T-helper 1 cell treated with Interleukin-12 subunit alpha and Interleukin-12 subunit beta and Interleukin-4 antibody, amounts not matched to agents 30 μg/mL and 1 μg/mL, for 36 hours (primary cell): ENCODE measurements at regions not wholly inside any gene's neighbourhood (a gene's known extent, or its start where the extent isn't known, plus 50 kb on each side); places are given as distances from the start of the nearest gene placed in this dataset.

Experiments
- H3K27ac Mint-ChIP-seq: one replicate; pipeline ENCODE4 v1.8.0; 2021; ENCODE audit warnings: mild to moderate bottlenecking, mixed read lengths
- H3K27me3 Mint-ChIP-seq: one replicate; pipeline ENCODE4 v1.8.0; 2021; ENCODE audit warnings: low read depth, mixed read lengths
- H3K36me3 Mint-ChIP-seq: one replicate; pipeline ENCODE4 v1.8.0; 2021; ENCODE audit warnings: low read depth, mixed read lengths
- H3K4me1 Mint-ChIP-seq: one replicate; pipeline ENCODE4 v1.8.0; 2021; ENCODE audit warnings: low read depth, mixed read lengths
- H3K4me3 Mint-ChIP-seq: one replicate; pipeline ENCODE4 v1.8.0; 2021; ENCODE audit warnings: mild to moderate bottlenecking, moderate library complexity, mixed read lengths
- H3K9me3 Mint-ChIP-seq: one replicate; pipeline ENCODE4 v1.8.0; 2021; ENCODE audit warnings: mixed read lengths

DNA sequence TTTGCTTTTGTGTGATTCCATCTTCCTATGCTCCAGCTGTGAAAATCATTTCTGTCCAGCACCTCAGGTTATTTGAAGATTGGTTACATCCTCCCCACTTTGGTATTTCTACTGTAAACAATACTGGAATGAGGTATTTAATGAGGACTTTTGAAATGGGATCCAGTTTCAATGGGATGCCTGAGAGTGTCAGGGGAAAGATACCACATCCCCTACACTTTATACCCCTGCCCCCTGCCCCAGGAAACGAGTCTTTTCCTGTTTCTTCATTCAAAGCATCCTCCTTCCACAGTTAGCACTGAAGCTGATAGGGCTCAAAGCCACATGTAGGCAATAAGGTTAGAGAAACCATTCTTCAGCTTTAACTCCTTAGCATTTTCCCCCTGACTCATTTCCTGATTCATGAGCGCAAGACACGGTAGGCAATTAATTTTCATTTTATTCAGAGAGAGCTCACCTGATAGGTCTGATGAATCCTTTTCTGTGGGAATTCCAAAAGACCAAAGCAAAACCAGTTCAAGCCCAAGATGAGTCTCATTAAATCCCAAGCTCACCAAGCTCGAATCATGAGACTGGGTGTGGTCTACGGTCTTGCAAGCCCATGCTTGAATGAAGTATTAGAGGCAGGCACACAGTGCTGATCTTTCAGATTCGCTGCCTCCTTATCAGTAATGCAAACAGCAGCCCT is 143.6 kb upstream of the CRY1 start:
- no peaks in the 10 kb centered on the region for H3K36me3 Mint-ChIP-seq
- no peak overlapping the region for H3K27ac Mint-ChIP-seq
- no peaks in the 10 kb centered on the region for H3K9me3 Mint-ChIP-seq
- peaks cover 7% of the 10 kb centered on the region for H3K27me3 Mint-ChIP-seq
- no peak overlapping the region for H3K4me3 Mint-ChIP-seq
- peaks cover 10% of the 10 kb centered on the region for H3K4me1 Mint-ChIP-seq

DNA sequence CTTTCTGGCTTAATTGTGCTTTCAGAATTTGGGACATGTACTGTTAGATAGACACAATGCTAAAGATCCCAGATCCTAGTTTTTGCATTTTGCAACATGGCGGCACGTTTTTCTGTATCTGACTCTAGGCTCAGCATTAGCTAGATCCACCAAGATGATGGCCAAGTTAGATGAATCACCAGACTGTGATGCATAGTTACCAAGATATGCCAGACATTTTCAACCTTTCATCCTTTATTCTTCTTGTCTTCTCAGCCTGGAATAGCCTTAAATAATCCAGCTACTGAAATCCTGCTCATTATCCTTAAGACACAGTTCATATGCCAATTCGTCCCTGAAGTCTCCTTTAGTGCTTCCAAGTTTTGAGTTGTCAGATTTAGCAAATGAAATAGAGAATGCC is 144.9 kb upstream of the CRY1 start:
- Mint-ChIP-seq H3K4me3 (no peak overlapping the region), H3K9me3 (no peaks in the 10 kb centered on the region), H3K27me3 (peaks cover 9% of the 10 kb centered on the region), H3K27ac (no peak overlapping the region), H3K4me1 (peaks cover 10% of the 10 kb centered on the region), H3K36me3 (no peaks in the 10 kb centered on the region)

DNA sequence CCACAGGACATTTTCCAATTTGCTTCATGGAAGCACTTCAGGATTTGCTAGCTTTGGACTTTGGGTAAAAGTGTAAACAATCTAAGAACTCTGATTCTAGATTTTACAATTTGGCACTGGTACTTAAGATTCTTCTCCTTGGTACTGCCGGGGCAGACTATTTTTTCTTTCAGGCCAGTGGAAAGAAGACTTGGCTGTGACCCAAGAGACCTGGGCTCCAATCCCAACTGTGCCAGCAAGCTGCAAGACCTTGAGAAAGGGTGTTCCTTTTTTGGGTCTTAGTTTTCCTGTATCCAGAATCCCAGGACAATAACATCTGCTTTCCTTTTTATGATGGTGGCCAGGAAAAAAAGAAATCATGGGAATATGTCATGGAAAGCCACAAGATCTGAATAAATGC is 148.1 kb upstream of the CRY1 start:
- H3K36me3 Mint-ChIP-seq: no peaks in the 10 kb centered on the region
- no peaks in the 10 kb centered on the region for H3K9me3 Mint-ChIP-seq
- H3K4me1 Mint-ChIP-seq: peaks cover 7% of the 10 kb centered on the region
- peaks cover 20% of the 10 kb centered on the region for H3K27me3 Mint-ChIP-seq
- no peak overlapping the region for H3K4me3 Mint-ChIP-seq
- no peak overlapping the region for H3K27ac Mint-ChIP-seq

DNA sequence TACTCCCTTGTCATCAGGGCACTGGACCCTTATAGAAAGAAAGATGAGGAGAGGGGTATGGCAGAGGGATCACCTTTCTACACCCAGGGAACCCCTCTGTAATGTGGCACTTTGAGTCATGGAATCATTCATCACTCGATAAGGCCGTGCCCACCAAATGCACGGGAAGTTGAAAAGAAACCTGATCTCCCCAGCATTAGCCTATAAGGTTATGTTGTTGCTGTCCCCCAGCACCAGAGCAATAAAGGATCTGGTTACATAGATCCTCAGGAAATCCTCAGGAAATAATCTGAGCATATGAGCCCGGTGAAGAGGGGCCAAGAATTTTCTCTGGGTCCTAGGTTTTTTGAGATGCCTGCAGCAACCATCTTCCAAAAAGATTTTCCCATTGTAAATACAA is 148.8 kb upstream of the CRY1 start:
- no peak overlapping the region for H3K4me3 Mint-ChIP-seq
- H3K9me3 Mint-ChIP-seq: no peaks in the 10 kb centered on the region
- H3K27ac Mint-ChIP-seq: no peak overlapping the region
- H3K27me3 Mint-ChIP-seq: peaks cover 20% of the 10 kb centered on the region
- peaks cover 3% of the 10 kb centered on the region for H3K4me1 Mint-ChIP-seq
- no peaks in the 10 kb centered on the region for H3K36me3 Mint-ChIP-seq

DNA sequence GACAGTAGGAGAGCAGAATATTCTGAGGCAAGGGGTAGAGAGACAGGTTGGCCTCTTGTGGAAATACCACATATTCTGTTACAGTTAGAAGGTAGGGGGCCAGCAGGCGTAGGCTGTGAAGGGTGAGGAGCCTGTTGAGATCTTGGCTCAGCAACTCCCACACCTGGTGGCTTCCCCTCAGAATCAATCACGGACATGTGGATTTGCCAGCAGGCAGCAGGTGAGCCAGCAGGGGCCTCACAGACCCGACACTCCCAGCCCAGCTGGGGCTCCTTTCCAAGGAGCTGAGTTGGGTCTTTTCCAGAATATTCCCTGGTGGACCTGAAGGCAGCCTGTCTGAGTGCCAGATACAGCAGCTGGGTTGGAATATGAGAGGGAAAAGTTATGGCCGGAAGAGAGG is 150.0 kb upstream of the CRY1 start:
- no peaks in the 10 kb centered on the region for H3K9me3 Mint-ChIP-seq
- H3K27me3 Mint-ChIP-seq: peaks cover 20% of the 10 kb centered on the region
- no peaks in the 10 kb centered on the region for H3K4me1 Mint-ChIP-seq
- no peaks in the 10 kb centered on the region for H3K36me3 Mint-ChIP-seq
- H3K27ac Mint-ChIP-seq: no peak overlapping the region
- no peak overlapping the region for H3K4me3 Mint-ChIP-seq

DNA sequence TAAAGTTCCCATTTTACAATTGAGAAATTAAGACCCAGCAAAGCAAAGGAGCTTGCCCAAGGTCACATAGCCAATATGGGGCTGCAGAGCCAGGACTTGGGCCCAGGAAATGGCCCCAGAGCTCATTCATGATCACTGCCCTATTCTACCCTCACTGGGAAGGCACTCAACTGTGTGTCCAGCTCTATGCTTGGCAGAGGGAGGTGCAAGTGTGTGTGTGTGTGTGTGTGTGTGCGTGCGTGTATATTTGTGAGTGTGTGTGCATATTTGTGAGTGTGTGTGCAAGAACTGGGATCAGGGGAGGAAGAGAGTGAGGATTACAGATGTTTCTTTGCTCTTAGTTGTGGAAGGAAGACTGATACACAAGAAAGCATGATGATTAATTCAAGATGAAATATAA is 151.2 kb upstream of the CRY1 start:
- H3K27me3 Mint-ChIP-seq: peaks cover 19% of the 10 kb centered on the region
- H3K4me1 Mint-ChIP-seq: no peaks in the 10 kb centered on the region
- no peaks in the 10 kb centered on the region for H3K9me3 Mint-ChIP-seq
- no peak overlapping the region for H3K27ac Mint-ChIP-seq
- H3K4me3 Mint-ChIP-seq: no peak overlapping the region
- no peaks in the 10 kb centered on the region for H3K36me3 Mint-ChIP-seq

DNA sequence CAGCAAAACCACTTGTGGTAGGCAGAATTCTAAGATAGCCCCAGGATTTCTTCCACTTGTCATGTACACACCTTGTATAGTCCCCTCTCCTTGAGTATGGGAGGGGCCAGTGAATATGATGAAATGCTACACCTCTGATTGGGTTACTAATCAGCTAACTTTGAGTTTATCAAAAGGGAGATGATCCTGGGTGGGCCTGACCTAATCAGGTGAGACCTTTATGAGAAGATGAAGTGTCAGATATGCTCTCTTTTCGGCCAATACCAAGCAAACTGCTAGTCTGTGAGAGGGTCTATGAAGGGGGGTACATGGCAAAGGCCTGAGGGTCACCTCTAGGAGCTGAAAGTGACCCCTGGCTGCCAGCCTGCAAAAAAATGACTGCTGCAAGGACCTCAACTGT is 154.3 kb upstream of the CRY1 start:
- Mint-ChIP-seq H3K27me3 (peaks cover 14% of the 10 kb centered on the region), H3K4me1 (no peaks in the 10 kb centered on the region), H3K27ac (no peak overlapping the region), H3K9me3 (no peaks in the 10 kb centered on the region), H3K36me3 (no peaks in the 10 kb centered on the region), H3K4me3 (no peak overlapping the region)

DNA sequence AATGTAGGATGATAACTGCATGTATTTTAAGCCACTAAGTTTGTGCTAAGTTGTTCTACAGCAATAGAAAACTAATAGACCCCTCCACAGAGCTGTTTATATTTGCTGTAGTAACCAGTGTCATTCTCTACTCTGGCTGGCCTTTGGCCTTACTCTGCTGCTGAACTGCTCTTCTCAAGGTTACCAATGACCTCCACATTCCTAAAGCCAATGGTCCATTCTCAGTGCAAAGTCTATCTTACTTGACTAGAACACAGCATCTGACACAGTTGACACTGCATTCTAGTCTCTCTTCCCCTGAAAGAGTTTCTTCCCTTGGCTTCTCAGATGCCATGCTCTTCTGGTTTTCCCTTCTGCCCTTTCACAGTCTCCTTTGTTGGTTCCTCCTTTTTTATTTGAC is 154.8 kb upstream of the CRY1 start:
- no peak overlapping the region for H3K4me3 Mint-ChIP-seq
- H3K4me1 Mint-ChIP-seq: no peaks in the 10 kb centered on the region
- peaks cover 14% of the 10 kb centered on the region for H3K27me3 Mint-ChIP-seq
- H3K9me3 Mint-ChIP-seq: no peaks in the 10 kb centered on the region
- H3K36me3 Mint-ChIP-seq: no peaks in the 10 kb centered on the region
- H3K27ac Mint-ChIP-seq: no peak overlapping the region

DNA sequence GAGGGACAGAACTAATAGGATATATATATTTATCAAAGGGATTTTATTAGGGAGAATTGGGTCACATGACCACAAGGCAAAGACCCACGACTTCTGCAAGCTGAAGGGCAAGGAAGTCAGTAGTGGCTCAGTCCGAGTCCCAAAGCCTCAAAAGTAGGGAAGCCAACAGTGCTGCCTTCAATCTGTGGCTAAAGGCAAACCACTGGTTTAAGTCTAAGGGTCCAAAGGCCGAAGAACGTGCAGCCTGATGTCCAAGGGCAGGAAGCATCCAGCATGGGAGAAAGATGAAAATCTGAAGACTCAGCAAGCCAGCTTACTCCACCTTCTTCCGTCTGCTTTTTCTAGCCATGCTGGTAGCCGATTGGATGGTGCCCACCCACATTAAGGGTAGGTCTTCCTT is 157.9 kb upstream of the CRY1 start:
- Mint-ChIP-seq H3K36me3 (no peaks in the 10 kb centered on the region), H3K9me3 (no peaks in the 10 kb centered on the region), H3K4me3 (no peak overlapping the region), H3K27ac (no peak overlapping the region), H3K27me3 (peaks cover 7% of the 10 kb centered on the region), H3K4me1 (no peaks in the 10 kb centered on the region)

DNA sequence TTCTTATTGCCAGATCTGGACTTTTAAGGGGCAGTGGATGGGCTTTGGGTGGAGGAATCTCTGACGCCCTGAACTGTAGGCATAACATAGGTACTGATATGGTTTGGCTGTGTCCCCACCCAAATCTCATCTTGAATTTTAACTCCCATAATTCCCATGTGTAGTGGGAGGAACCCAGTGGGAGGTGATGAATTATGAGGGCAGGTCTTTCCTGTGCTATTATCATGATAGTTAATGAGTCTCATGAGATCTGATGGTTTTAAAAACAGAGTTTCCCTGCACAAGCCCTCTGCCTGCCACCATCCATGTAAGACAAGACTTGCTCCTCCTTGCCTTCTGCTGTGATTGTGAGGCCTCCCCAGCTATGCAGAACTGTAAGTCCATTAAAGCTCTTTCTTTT is 160.0 kb upstream of the CRY1 start:
- no peak overlapping the region for H3K4me3 Mint-ChIP-seq
- no peaks in the 10 kb centered on the region for H3K4me1 Mint-ChIP-seq
- H3K36me3 Mint-ChIP-seq: no peaks in the 10 kb centered on the region
- H3K27ac Mint-ChIP-seq: no peak overlapping the region
- H3K27me3 Mint-ChIP-seq: peaks cover 11% of the 10 kb centered on the region
- H3K9me3 Mint-ChIP-seq: no peaks in the 10 kb centered on the region

DNA sequence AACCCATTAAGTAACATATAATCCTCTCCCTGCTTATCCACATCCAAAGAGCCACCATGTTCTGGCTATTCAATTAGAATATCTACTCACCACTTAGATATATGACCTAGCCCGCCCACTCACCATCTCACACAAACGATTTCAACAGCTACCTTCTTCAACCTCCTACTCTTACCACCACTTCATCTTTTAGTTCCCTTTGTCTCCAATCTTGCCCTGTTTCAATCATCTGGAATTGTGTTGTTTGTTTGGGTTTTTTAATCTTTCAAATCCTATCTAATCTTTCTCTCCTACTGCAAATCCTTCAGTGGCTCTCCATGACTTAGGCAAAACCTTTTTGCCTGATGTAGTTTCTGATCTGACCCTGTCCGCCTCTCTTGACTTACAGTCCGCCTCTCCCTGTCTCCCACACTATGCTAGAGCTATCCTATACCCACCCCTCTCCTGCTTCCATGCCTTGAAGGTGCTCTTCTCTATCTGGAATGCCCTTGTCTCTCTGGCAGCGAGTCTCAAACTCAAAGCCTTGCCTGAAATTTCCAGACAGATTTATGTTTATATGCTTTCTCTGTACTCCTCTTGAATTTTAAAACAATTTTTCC is 161.0 kb upstream of the CRY1 start:
- H3K4me1 Mint-ChIP-seq: no peaks in the 10 kb centered on the region

DNA sequence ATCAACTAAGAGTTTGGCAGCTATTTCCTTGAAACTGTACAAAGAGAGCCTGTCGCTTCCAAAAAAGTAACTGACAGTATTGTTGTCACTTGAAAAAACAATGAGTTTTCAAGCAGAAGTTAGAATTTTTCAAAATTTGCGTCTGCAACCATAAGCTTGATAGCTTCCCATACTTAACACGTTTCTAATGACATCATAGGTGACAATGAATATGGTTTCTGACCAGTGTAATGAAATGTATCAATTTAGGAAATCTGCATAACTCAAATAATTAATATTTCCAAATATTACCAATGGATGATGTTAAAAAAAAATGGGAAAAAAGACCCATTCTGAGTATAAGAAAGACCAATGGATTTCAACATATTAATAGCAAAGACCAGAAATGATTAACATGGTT is 165.4 kb upstream of the CRY1 start:
- Mint-ChIP-seq H3K36me3 (no peaks in the 10 kb centered on the region), H3K27ac (no peak overlapping the region), H3K27me3 (peaks cover 15% of the 10 kb centered on the region), H3K4me3 (no peak overlapping the region), H3K4me1 (no peaks in the 10 kb centered on the region), H3K9me3 (peaks cover under 1% of the 10 kb centered on the region)

More for the DNA sequence above, 161.0 kb upstream of the CRY1 start:
- Mint-ChIP-seq H3K27ac (no peak overlapping the region), H3K9me3 (no peaks in the 10 kb centered on the region), H3K36me3 (no peaks in the 10 kb centered on the region), H3K27me3 (peaks cover 11% of the 10 kb centered on the region), H3K4me3 (no peak overlapping the region)

DNA sequence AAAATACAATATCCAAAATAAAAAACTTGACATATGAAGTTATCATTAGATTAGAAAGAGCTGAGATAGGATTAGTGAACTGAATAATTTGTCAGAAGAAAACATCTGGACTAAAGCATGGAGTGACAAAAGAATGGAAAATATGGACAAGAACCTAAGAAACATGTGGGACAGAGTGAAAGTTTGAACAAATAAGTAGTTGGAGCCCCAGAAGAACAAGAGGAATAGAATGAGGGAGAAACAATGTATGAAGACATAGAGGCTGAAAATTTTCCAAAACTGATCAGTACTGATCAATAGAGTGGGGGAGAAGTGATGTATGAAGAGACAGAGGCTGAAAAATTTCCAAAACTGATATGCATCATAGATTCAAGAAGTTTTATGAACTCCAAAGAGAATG is 170.6 kb upstream of the CRY1 start:
- H3K27ac Mint-ChIP-seq: no peak overlapping the region
- no peaks in the 10 kb centered on the region for H3K4me1 Mint-ChIP-seq
- peaks cover 11% of the 10 kb centered on the region for H3K27me3 Mint-ChIP-seq
- H3K9me3 Mint-ChIP-seq: peaks cover 4% of the 10 kb centered on the region
- no peaks in the 10 kb centered on the region for H3K36me3 Mint-ChIP-seq
- H3K4me3 Mint-ChIP-seq: no peak overlapping the region

DNA sequence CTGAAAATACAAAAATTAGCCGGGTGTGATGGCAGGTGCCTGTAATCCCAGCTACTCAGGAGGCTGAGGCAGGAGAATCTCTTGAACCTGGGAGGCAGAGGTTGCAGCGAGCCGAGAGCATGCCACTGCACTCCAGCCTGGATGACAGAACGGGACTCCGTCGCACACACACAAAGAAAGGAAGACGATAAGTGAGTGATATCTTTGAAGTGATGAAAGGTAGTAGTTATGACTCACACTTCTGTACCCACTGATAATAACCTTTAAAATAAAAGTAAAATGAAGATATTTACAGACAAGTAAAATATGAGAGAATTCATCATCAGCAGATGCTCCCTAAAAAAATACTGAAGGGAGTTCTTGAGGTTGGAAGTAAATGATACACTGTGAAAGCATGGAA is 171.3 kb upstream of the CRY1 start:
- H3K27me3 Mint-ChIP-seq: peaks cover 16% of the 10 kb centered on the region
- no peaks in the 10 kb centered on the region for H3K4me1 Mint-ChIP-seq
- H3K36me3 Mint-ChIP-seq: no peaks in the 10 kb centered on the region
- no peak overlapping the region for H3K27ac Mint-ChIP-seq
- H3K9me3 Mint-ChIP-seq: peaks cover 4% of the 10 kb centered on the region
- H3K4me3 Mint-ChIP-seq: no peak overlapping the region

DNA sequence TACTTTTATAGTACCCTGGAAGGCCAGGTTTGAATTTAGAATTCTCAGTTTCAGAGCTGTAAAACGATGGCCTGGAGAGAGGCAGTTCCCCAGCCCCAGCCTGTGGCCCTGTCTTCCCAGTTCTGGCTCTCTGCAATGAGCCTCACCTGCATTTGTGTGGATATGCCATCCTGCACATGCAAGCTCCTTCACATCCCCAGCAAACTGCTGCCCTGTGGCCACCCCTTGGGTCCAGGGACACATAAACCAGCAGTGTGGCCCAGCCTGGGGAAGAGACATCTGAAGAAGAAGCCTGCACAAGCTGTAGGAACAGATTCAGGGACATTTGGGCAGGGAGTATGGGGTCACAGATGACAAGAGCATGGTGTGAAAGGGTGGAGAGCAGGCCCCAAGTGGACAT is 174.3 kb upstream of the CRY1 start:
- Mint-ChIP-seq H3K9me3 (peaks cover 4% of the 10 kb centered on the region), H3K27ac (no peak overlapping the region), H3K4me3 (no peak overlapping the region), H3K27me3 (peaks cover 21% of the 10 kb centered on the region), H3K36me3 (no peaks in the 10 kb centered on the region), H3K4me1 (no peaks in the 10 kb centered on the region)

DNA sequence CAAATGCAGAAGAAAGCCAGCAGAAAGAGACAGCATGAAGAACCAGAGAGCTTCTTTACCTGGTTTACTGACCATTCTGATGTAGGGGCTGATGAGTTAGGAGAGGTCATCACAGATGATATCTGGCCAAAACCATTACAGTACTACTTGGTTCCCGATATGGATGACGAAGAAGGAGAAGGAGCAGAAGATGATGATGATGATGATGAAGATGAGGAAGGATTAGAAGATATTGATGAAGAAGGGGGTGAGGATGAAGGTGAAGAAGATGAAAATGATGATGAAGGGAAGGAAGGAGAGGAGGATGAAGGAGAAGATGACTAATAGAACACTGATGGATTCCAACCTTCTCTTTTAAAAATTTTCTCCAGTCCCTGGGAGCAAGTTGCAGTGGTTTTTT is 178.2 kb upstream of the CRY1 start:
- H3K4me1 Mint-ChIP-seq: peaks cover 2% of the 10 kb centered on the region
- no peak overlapping the region for H3K4me3 Mint-ChIP-seq
- no peak overlapping the region for H3K27ac Mint-ChIP-seq
- peaks cover 1% of the 10 kb centered on the region for H3K36me3 Mint-ChIP-seq
- H3K9me3 Mint-ChIP-seq: no peaks in the 10 kb centered on the region
- peaks cover 27% of the 10 kb centered on the region for H3K27me3 Mint-ChIP-seq
